ENCODE measurements at regions not wholly inside any gene's neighbourhood (a gene's known extent, or its start where the extent isn't known, plus 50 kb on each side); places are given as distances from the start of the nearest gene placed in this dataset.

GRCh38 chr1:106705971-106706370, 350.5 kb upstream of the PRMT6 start:
- no peak for DNase-seq (ENCODE audit: low read depth)
- no peak overlapping the region for H3K4me3 ChIP-seq (ENCODE audit: low read depth, low read length)
- TF ChIP-seq CTCF (conservative IDR thresholded peaks at IDR 0.05; ENCODE audit: low read depth, low read length), result no peak

DNA sequence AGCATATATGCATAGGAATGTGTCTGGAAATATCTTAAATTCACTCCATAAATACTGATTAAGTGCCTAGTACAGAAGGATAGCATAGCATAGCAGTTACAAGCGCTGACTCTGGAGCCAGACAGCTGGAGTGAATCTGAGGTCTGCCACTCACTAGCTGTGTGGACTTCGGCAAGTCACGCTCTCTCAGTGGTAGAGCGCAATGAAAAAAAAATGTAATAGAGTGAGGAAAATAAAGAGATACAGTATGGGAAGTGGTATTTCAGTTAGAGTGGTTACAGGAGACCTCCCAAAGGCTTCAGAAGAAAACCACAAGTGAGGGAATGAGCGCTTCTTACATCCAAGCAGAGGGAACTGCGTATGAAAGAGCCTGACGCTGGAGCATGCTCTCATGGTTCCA, 338.9 kb upstream of the PRMT6 start:
- DNase-seq (ENCODE audit: low read depth), result no peak
- TF ChIP-seq CTCF (conservative IDR thresholded peaks at IDR 0.05; ENCODE audit: low read depth, low read length), result no peak
- no peak overlapping the region for H3K4me3 ChIP-seq (ENCODE audit: low read depth, low read length)

- TF ChIP-seq CTCF (conservative IDR thresholded peaks at IDR 0.05; ENCODE audit: low read depth, low read length), result no peak
- no peak overlapping the region for H3K4me3 ChIP-seq (ENCODE audit: low read depth, low read length)
- no peak for DNase-seq (ENCODE audit: low read depth)
Measured at GRCh38 chr1:106721790-106722189, 334.7 kb upstream of the PRMT6 start.

DNA sequence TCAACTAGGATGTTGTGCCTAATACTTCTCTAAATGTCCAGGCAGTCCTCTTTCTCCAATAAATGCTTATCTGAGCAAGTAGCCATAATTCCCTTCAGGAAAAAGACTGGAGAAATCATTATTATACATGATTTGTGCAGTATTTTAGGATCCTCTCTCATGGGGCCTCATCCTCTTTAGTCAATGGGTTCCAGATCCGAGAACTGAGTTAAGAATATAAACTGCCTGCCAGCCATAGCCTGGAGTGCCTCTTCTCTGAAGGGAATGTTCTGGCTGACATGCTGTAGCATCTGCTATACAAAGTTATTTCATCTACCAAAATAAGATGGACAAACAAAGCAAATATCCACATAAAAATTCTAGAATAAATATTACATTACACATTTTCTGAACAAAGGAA, 334.0 kb upstream of the PRMT6 start:
- DNase-seq (ENCODE audit: low read depth), result no peak
- no peak for TF ChIP-seq CTCF (conservative IDR thresholded peaks at IDR 0.05; ENCODE audit: low read depth, low read length)
- H3K4me3 ChIP-seq (ENCODE audit: low read depth, low read length), result no peak overlapping the region

- H3K4me3 ChIP-seq (ENCODE audit: low read depth, low read length), result no peak overlapping the region
- no peak for TF ChIP-seq CTCF (conservative IDR thresholded peaks at IDR 0.05; ENCODE audit: low read depth, low read length)
- DNase-seq (ENCODE audit: low read depth), result no peak
Measured at GRCh38 chr1:106727171-106727570, 329.3 kb upstream of the PRMT6 start.

GRCh38 chr1:106746448-106747085, 309.9 kb upstream of the PRMT6 start:
- no peak for TF ChIP-seq CTCF (conservative IDR thresholded peaks at IDR 0.05; ENCODE audit: low read depth, low read length)
- no peak overlapping the region for H3K4me3 ChIP-seq (ENCODE audit: low read depth, low read length)
- no peak for DNase-seq (ENCODE audit: low read depth)

DNA sequence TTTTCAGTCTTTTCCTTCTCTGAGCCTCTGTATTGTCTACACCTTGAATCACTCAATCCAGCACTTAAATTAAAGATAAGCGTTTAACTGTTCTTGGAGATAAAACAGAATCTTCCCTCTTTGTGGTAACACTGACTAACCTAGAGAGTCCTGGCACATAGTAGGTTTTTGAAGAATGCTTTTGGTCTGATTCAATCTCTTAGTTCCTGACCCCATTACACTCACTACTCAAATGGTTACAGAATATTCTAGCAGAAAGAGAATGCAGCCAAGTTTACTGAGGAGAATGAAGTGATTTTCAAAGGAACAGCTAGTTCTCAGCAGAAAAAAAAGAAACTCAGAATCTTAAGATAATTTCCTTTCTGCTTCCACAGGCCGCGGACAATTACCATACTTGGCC, 309.2 kb upstream of the PRMT6 start:
- no peak for DNase-seq (ENCODE audit: low read depth)
- no peak overlapping the region for H3K4me3 ChIP-seq (ENCODE audit: low read depth, low read length)
- TF ChIP-seq CTCF (conservative IDR thresholded peaks at IDR 0.05; ENCODE audit: low read depth, low read length), result no peak

All from choroid plexus epithelial cell (primary cell).